ENCODE measurements at regions not wholly inside any gene's neighbourhood (a gene's known extent, or its start where the extent isn't known, plus 50 kb on each side); places are given as distances from the start of the nearest gene placed in this dataset.
"Not testable (repeated sequence)": the region's sequence is repeated elsewhere in the genome, so short reads cannot be mapped to it uniquely, and the experiment has no call there.

GRCh38 chr4:118465831-118466230, 113.0 kb upstream of the PRSS12 start:
- ATAC-seq (replicated peaks); H3K4me3 Mint-ChIP-seq; H3K36me3 Mint-ChIP-seq (ENCODE audit: insufficient read depth); H3K27ac Mint-ChIP-seq; H3K9me3 Mint-ChIP-seq; DNase-seq; H3K4me1 Mint-ChIP-seq (ENCODE audit: low read depth in 2 of 2); H3K27me3 Mint-ChIP-seq: not testable (repeated sequence)

DNA sequence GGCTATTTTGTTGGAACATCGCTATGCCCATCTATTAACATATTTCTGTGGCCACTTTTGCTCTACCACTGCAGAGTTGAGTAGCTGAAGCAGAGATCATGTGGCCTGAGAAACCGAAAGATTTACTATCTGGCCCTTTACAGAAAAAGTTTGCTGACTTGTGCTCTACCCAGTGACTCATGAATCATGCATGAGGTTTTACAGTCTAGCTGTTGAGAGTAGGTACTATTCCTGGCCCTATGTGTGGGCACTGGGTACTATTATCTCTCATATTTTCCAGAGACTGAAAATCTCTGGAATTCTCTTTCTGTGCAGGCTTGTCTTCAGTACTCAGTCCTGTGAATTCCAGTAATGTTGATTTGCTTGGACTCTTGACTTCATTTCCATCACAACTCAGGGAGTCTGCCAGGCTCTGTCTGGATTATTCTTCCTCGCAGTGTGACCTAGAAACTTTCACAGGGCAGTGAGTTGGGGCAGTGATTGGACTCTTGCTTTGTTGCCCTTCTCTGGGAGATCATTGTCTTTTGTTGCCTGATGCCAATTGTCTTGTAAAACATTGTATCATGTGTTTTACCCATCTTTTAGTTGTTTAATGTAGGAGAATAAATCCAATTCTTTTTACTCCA, 121.3 kb upstream of the PRSS12 start:
- not testable (repeated sequence) for H3K27me3 Mint-ChIP-seq; H3K4me1 Mint-ChIP-seq (ENCODE audit: low read depth in 2 of 2); ATAC-seq (replicated peaks); DNase-seq; H3K27ac Mint-ChIP-seq; H3K4me3 Mint-ChIP-seq; H3K9me3 Mint-ChIP-seq; H3K36me3 Mint-ChIP-seq (ENCODE audit: insufficient read depth)

DNA sequence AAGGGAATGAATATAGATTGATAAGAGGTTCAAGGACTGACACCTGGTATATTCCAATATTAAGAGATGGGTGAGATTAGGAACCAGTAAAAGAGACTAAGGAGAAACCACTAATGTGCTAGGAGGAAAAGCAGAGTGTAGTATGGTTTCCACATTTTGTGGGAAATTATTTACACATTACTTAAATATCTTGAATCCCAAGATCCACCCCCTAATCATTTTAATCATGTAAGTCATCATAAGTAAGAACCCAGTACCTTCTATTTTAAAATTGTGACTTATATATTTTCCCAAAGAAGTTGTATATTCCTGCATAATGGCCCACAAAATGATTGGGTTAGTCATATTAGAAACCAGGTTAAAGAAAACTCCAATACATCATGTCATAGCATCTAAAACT, 122.0 kb upstream of the PRSS12 start:
- not testable (repeated sequence) for H3K9me3 Mint-ChIP-seq; ATAC-seq (replicated peaks); H3K36me3 Mint-ChIP-seq (ENCODE audit: insufficient read depth); DNase-seq; H3K27ac Mint-ChIP-seq; H3K4me3 Mint-ChIP-seq; H3K27me3 Mint-ChIP-seq; H3K4me1 Mint-ChIP-seq (ENCODE audit: low read depth in 2 of 2)

DNA sequence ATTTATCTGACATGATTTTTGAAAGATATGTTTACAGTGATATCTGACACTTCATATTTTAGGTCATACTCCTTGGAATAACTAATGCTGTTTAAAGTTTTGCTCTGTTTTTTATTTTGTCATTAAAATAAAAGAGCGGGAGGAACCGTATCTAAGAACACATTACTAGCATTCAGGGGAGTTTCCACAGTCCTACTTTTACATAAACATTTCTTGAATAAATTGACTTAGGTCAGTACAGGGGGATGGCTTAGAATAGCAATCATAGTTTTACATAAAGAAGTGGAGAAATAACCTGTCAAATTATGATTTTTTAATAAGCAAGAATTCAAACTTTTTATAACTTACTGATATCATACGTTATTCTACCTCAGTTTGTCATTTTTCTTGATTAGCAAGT, 123.1 kb upstream of the PRSS12 start:
- H3K4me1 Mint-ChIP-seq (ENCODE audit: low read depth in 2 of 2); DNase-seq; H3K36me3 Mint-ChIP-seq (ENCODE audit: insufficient read depth); H3K27me3 Mint-ChIP-seq; H3K4me3 Mint-ChIP-seq; ATAC-seq (replicated peaks); H3K9me3 Mint-ChIP-seq; H3K27ac Mint-ChIP-seq: not testable (repeated sequence)

DNA sequence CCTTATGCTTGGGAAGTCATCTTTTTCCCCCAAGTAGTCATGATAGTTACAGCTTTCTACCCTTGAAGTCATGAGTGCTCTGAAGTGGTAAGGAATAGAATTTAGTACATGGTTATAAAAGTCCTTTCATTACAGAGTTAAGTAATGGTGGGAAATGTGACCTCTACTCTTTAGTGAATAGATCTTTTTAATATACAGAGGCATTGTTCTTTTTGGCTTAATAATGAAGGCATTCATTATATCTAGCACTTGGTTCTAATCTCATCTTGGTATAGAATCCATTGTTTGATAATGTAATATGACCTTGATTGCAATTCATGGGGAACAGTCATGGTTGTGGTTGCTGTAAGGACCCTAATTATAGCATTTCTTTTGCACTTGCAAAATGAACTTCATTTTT, 125.0 kb upstream of the PRSS12 start:
- not testable (repeated sequence) for H3K36me3 Mint-ChIP-seq (ENCODE audit: insufficient read depth); H3K4me1 Mint-ChIP-seq (ENCODE audit: low read depth in 2 of 2); DNase-seq; ATAC-seq (replicated peaks); H3K9me3 Mint-ChIP-seq; H3K4me3 Mint-ChIP-seq; H3K27ac Mint-ChIP-seq; H3K27me3 Mint-ChIP-seq

GRCh38 chr4:118485801-118486314, 133.1 kb upstream of the PRSS12 start:
- not testable (repeated sequence) for H3K4me1 Mint-ChIP-seq (ENCODE audit: low read depth in 2 of 2); H3K4me3 Mint-ChIP-seq; ATAC-seq (replicated peaks); H3K27ac Mint-ChIP-seq; H3K36me3 Mint-ChIP-seq (ENCODE audit: insufficient read depth); DNase-seq; H3K9me3 Mint-ChIP-seq; H3K27me3 Mint-ChIP-seq

DNA sequence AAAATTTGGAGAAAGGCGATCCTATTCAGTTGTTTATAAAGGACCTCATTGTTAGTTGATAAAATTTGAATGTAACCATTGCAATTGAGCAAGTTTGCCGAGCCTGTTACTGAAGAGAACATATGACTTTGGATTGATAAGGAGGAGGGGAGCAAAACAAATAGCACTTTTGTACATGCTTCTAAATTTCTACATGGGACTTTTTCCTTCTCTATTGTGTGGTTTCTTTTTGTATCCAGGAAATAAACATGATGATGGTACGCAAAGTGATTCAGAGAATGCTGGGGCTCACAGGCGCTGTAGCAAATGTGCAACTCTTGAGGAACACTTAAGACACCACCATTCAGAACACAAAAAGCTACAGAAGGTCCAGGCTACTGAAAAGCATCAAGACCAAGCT, 140.2 kb upstream of the PRSS12 start:
- not testable (repeated sequence) for DNase-seq; ATAC-seq (replicated peaks); H3K4me3 Mint-ChIP-seq; H3K27me3 Mint-ChIP-seq; H3K36me3 Mint-ChIP-seq (ENCODE audit: insufficient read depth); H3K9me3 Mint-ChIP-seq; H3K4me1 Mint-ChIP-seq (ENCODE audit: low read depth in 2 of 2); H3K27ac Mint-ChIP-seq

DNA sequence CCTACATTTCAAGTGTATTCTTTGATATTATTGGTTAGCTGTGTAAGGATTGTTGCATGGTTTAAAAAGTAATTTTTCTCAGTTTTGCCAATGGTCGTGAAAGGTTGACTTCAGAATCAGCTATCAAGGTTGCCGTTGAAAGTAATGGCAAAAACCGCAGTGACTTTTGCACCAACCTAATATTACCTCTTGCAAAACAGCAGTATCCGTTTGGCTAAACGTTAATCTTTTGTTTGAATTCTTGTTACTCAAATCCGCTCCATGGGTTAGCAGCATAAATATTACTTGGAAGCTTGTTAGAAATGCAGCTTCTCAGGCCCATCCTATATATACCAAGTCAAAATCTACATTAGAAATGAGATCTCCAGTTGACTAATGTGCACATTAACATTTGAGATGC, 141.6 kb upstream of the PRSS12 start:
- not testable (repeated sequence) for DNase-seq; H3K9me3 Mint-ChIP-seq; H3K27ac Mint-ChIP-seq; H3K4me1 Mint-ChIP-seq (ENCODE audit: low read depth in 2 of 2); H3K4me3 Mint-ChIP-seq; H3K27me3 Mint-ChIP-seq; ATAC-seq (replicated peaks); H3K36me3 Mint-ChIP-seq (ENCODE audit: insufficient read depth)

- not testable (repeated sequence) for H3K4me3 Mint-ChIP-seq; H3K36me3 Mint-ChIP-seq (ENCODE audit: insufficient read depth); ATAC-seq (replicated peaks); H3K27ac Mint-ChIP-seq; H3K9me3 Mint-ChIP-seq; H3K27me3 Mint-ChIP-seq; DNase-seq; H3K4me1 Mint-ChIP-seq (ENCODE audit: low read depth in 2 of 2)
Observed at GRCh38 chr4:118502967-118503366, 150.2 kb upstream of the PRSS12 start.

DNA sequence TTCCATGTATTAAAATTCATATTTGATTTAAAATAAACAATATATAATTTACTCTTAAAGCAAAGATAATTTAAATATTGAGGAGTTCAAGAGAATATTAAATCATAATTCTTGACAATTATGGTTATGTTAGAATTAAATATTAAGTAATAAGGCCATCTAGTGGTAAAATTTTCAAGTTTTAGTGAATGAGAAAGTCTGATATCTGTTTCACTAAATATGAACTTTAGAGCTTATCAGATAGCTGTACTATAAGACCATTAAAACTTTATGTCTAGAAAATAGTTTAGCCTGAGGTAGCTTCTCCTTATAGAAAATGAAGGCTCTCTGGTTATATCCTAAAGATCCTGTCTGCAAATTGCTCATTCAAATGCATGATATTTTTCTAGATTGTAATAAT, 152.1 kb upstream of the PRSS12 start:
- H3K27ac Mint-ChIP-seq; H3K36me3 Mint-ChIP-seq (ENCODE audit: insufficient read depth); H3K4me3 Mint-ChIP-seq; H3K27me3 Mint-ChIP-seq; DNase-seq; H3K4me1 Mint-ChIP-seq (ENCODE audit: low read depth in 2 of 2); H3K9me3 Mint-ChIP-seq; ATAC-seq (replicated peaks): not testable (repeated sequence)

DNA sequence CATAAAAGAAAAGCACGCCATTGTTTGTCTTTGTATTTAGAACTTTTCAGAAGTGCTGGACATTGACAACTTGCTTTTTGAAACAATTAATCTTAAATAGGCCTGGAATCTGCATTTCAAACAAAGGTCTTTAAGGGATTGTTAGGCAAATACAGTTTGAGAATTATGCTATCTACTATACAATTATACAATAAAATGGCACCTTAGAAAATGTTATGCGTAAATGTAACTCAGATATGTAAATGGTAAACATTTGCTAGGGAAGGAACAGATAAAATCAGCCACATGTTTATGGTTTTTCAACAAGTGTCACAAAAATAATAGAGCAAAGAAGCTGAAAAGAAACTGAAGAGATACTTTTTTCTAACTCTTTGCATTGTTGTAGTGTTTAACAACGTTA, 152.7 kb upstream of the PRSS12 start:
- not testable (repeated sequence) for H3K9me3 Mint-ChIP-seq; H3K4me1 Mint-ChIP-seq (ENCODE audit: low read depth in 2 of 2); H3K4me3 Mint-ChIP-seq; H3K36me3 Mint-ChIP-seq (ENCODE audit: insufficient read depth); H3K27me3 Mint-ChIP-seq; DNase-seq; H3K27ac Mint-ChIP-seq; ATAC-seq (replicated peaks)

- not testable (repeated sequence) for H3K36me3 Mint-ChIP-seq (ENCODE audit: insufficient read depth); ATAC-seq (replicated peaks); H3K27ac Mint-ChIP-seq; DNase-seq; H3K9me3 Mint-ChIP-seq; H3K27me3 Mint-ChIP-seq; H3K4me1 Mint-ChIP-seq (ENCODE audit: low read depth in 2 of 2); H3K4me3 Mint-ChIP-seq
Observed at GRCh38 chr4:118512870-118513269, 160.1 kb upstream of the PRSS12 start.

GRCh38 chr4:118514332-118514731, 161.5 kb upstream of the PRSS12 start:
- not testable (repeated sequence) for H3K4me3 Mint-ChIP-seq; H3K4me1 Mint-ChIP-seq (ENCODE audit: low read depth in 2 of 2); ATAC-seq (replicated peaks); DNase-seq; H3K36me3 Mint-ChIP-seq (ENCODE audit: insufficient read depth); H3K27me3 Mint-ChIP-seq; H3K9me3 Mint-ChIP-seq; H3K27ac Mint-ChIP-seq

GRCh38 chr4:118516107-118516506, 163.3 kb upstream of the PRSS12 start:
- not testable (repeated sequence) for H3K4me3 Mint-ChIP-seq; H3K36me3 Mint-ChIP-seq (ENCODE audit: insufficient read depth); H3K4me1 Mint-ChIP-seq (ENCODE audit: low read depth in 2 of 2); H3K27me3 Mint-ChIP-seq; DNase-seq; ATAC-seq (replicated peaks); H3K9me3 Mint-ChIP-seq; H3K27ac Mint-ChIP-seq

DNA sequence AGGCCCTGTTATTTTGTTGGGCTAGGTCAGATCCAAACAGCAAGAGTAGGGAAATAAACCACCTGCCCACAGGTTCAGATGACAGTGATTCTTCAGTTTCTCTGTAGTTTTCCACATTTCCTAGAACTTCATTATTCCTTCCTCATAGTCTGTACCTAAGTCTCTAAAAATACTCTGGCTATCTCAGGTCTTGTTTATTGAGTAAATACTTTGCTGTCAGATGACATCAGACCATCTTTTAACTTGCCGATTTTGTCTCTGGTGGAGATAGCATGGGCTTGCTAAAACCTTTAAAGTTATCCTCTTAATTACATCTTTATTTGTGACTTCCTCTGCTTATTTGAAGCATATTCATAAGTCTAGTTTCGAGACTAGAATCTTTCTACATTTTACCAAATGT, 155.1 kb upstream of the METTL14 start:
- not testable (repeated sequence) for ATAC-seq (replicated peaks); H3K27ac Mint-ChIP-seq; H3K36me3 Mint-ChIP-seq (ENCODE audit: insufficient read depth); H3K4me1 Mint-ChIP-seq (ENCODE audit: low read depth in 2 of 2); H3K4me3 Mint-ChIP-seq; H3K9me3 Mint-ChIP-seq; DNase-seq; H3K27me3 Mint-ChIP-seq
